ENCODE measurements at regions not wholly inside any gene's neighbourhood (a gene's known extent, or its start where the extent isn't known, plus 50 kb on each side); places are given as distances from the start of the nearest gene placed in this dataset.

DNA sequence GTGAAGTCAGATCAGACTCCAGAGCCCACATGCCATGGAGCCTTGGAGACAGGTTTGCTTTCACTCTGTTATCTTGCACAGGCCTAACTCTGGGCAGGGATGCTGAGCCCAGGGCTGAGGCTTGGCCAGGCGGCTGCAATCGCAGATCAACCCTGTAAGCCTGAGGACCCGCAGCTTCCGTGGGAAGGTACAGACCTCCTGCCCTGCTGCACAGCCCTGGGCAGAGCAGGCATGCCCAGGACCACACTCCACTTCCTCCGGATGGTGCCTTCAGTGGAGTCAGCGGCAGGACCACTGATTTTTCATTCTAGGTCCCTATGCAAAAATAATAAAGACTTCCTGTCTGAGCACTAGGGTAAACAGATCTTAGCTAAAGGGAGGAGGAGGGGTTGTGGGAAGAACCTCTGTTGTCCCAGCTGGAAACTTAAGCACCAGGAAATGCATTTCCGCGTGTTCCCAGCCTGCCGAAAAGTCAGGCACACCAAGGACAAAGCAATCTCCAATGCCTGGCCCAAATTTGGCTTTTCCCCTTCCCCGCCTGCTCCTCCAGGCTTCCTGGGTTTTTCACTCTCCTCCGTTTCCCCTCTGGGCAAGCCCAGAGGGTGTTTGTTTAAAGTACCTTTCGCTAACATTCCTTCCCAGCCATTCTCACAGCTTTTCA is 87.3 kb downstream of the KCTD15 start:
- Mint-ChIP-seq H3K27ac (no peak overlapping the region), H3K4me3 (no peak overlapping the region)
- ATAC-seq, result no peak

DNA sequence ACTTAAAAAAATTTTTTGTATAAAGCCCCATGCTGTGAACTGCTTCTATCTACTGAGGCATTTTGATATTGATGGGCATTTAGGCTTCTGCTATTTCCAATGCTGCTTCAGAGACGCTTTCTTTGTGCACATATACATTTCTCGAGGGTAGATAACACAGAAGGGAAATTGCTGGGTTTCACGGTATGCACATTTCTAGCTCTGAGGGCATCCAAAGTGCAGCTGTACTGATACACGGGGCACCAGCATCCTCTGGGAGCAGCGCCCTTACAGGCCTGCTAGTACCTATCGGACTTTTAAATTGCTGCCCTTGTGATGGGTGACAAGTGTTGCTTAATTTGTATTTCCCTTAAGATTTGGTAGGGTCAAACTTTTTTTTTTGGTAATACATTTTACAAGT is 88.6 kb downstream of the KCTD15 start:
- Mint-ChIP-seq H3K4me1 (peaks cover 4% of the 10 kb centered on the region), H3K27me3 (peaks cover 14% of the 10 kb centered on the region), H3K36me3 (ENCODE audit: low read depth) (no peaks in the 10 kb centered on the region), H3K27ac (no peak overlapping the region), H3K4me3 (no peak overlapping the region)
- DNase-seq (no peak), ATAC-seq (no peak)
- no peaks in the 10 kb centered on the region for H3K9me3 ChIP-seq (ENCODE audit: control insufficient read depth, low read length, poor library complexity, severe bottlenecking)

More for the DNA sequence above, 87.3 kb downstream of the KCTD15 start:
- peaks cover 14% of the 10 kb centered on the region for H3K27me3 Mint-ChIP-seq
- peaks cover 4% of the 10 kb centered on the region for H3K4me1 Mint-ChIP-seq
- no peaks in the 10 kb centered on the region for H3K9me3 ChIP-seq (ENCODE audit: control insufficient read depth, low read length, poor library complexity, severe bottlenecking)
- DNase-seq, result no peak
- H3K36me3 Mint-ChIP-seq (ENCODE audit: low read depth), result no peaks in the 10 kb centered on the region

DNA sequence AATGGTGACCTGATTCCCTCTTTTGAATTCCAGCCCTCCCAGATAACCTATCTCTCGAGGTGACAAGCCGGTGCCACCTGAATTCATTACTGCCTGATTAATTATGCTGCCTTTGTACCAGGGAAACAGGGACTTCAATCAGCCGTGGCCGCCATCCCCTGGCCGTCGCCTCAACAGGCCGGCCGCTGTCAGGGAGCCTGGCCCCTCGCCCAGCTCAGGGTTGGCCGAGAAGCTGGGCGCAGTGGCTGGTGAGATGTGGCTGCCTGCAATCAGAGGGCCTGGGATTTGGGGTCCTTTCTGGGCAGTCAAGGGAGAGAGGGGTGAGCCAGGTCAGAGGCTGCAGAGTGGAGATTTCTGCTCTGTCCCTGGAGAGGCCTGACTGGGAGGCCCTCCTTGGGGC is 91.2 kb downstream of the KCTD15 start:
- no peak for DNase-seq
- ATAC-seq, result no peak
- Mint-ChIP-seq H3K4me3 (no peak overlapping the region), H3K4me1 (peaks cover 4% of the 10 kb centered on the region), H3K27me3 (peaks cover 14% of the 10 kb centered on the region), H3K36me3 (ENCODE audit: low read depth) (no peaks in the 10 kb centered on the region), H3K27ac (no peak overlapping the region)
- H3K9me3 ChIP-seq (ENCODE audit: control insufficient read depth, low read length, poor library complexity, severe bottlenecking), result no peaks in the 10 kb centered on the region

- Mint-ChIP-seq H3K4me3 (no peak overlapping the region), H3K27ac (no peak overlapping the region), H3K4me1 (peaks cover 4% of the 10 kb centered on the region), H3K27me3 (peaks cover 14% of the 10 kb centered on the region), H3K36me3 (ENCODE audit: low read depth) (no peaks in the 10 kb centered on the region)
- no peak for DNase-seq
- H3K9me3 ChIP-seq (ENCODE audit: control insufficient read depth, low read length, poor library complexity, severe bottlenecking), result no peaks in the 10 kb centered on the region
- ATAC-seq, result no peak
These were observed 92.0 kb downstream of the KCTD15 start for GRCh38 chr19:33888665-33889064.

DNA sequence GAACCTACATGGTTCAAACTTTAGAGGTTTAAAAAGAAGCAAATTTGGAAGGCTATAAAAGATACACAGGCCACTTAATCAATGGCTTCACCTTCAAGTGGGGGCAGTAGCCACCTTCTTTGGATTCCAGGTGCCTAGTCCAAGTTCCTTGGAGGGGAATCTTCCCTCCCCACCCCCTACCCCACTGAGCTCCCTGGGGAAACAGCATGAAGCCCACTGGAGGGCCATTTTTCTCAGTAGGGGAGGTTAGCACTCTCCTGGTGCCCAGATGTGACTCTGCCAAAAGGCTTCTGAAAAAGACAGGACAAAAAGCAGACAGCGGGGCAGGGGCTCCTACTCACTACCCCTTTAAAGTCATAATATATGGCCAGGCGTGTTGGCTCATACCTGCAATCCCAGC is 93.9 kb downstream of the KCTD15 start:
- no peak overlapping the region for H3K27ac Mint-ChIP-seq
- H3K4me3 Mint-ChIP-seq, result no peak overlapping the region
- H3K27me3 Mint-ChIP-seq, result peaks cover 21% of the 10 kb centered on the region
- DNase-seq, result no peak
- ATAC-seq, result no peak
- H3K9me3 ChIP-seq (ENCODE audit: control insufficient read depth, low read length, poor library complexity, severe bottlenecking), result no peaks in the 10 kb centered on the region
- no peaks in the 10 kb centered on the region for H3K4me1 Mint-ChIP-seq
- H3K36me3 Mint-ChIP-seq (ENCODE audit: low read depth), result peaks cover 3% of the 10 kb centered on the region

GRCh38 chr19:33891773-33892172 is 95.1 kb downstream of the KCTD15 start:
- H3K9me3 ChIP-seq (ENCODE audit: control insufficient read depth, low read length, poor library complexity, severe bottlenecking), result peaks cover under 1% of the 10 kb centered on the region
- peaks cover 21% of the 10 kb centered on the region for H3K27me3 Mint-ChIP-seq
- H3K4me1 Mint-ChIP-seq, result no peaks in the 10 kb centered on the region
- ATAC-seq (no peak), DNase-seq (no peak)
- peaks cover 3% of the 10 kb centered on the region for H3K36me3 Mint-ChIP-seq (ENCODE audit: low read depth)
- no peak overlapping the region for H3K4me3 Mint-ChIP-seq
- no peak overlapping the region for H3K27ac Mint-ChIP-seq

GRCh38 chr19:33894787-33895186 is 98.1 kb downstream of the KCTD15 start:
- no peaks in the 10 kb centered on the region for H3K4me1 Mint-ChIP-seq

DNA sequence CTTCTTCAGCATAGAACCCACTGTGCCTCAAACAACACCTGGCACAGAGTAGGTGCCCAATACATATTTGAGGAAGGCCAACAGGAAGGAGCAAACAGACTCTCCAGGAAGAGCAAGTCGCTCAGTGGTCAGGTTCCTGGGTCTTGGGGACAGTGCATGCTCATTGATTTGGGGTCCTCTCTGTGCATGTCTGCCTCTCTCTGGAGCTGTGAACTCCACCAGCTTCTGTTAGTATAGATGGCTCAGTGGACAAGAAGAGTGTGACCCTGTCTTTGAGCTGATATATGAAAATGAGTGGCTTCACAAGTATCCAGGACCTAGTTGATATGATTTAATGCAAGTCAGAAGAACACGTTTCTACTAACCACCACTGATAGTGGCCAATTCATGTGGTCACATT is 98.7 kb downstream of the KCTD15 start:
- Mint-ChIP-seq H3K36me3 (ENCODE audit: low read depth) (peaks cover 3% of the 10 kb centered on the region), H3K4me3 (no peak overlapping the region), H3K27me3 (peaks cover 9% of the 10 kb centered on the region), H3K27ac (no peak overlapping the region), H3K4me1 (no peaks in the 10 kb centered on the region)
- no peak for DNase-seq
- peaks cover 3% of the 10 kb centered on the region for H3K9me3 ChIP-seq (ENCODE audit: control insufficient read depth, low read length, poor library complexity, severe bottlenecking)
- no peak for ATAC-seq

More at GRCh38 chr19:33894787-33895186, 98.1 kb downstream of the KCTD15 start:
- H3K36me3 Mint-ChIP-seq (ENCODE audit: low read depth), result peaks cover 3% of the 10 kb centered on the region
- H3K4me3 Mint-ChIP-seq, result no peak overlapping the region
- H3K27ac Mint-ChIP-seq, result no peak overlapping the region
- DNase-seq (no peak), ATAC-seq (no peak)
- peaks cover 7% of the 10 kb centered on the region for H3K27me3 Mint-ChIP-seq
- H3K9me3 ChIP-seq (ENCODE audit: control insufficient read depth, low read length, poor library complexity, severe bottlenecking), result peaks cover 3% of the 10 kb centered on the region

- H3K9me3 ChIP-seq (ENCODE audit: control insufficient read depth, low read length, poor library complexity, severe bottlenecking), result peaks cover 3% of the 10 kb centered on the region
- Mint-ChIP-seq H3K4me3 (no peak overlapping the region), H3K36me3 (ENCODE audit: low read depth) (peaks cover 5% of the 10 kb centered on the region), H3K27me3 (peaks cover 27% of the 10 kb centered on the region), H3K4me1 (no peaks in the 10 kb centered on the region), H3K27ac (no peak overlapping the region)
- DNase-seq (no peak), ATAC-seq (no peak)
These were observed 101.5 kb downstream of the KCTD15 start for GRCh38 chr19:33898062-33898677.

- ATAC-seq (no peak), DNase-seq (no peak)
- H3K9me3 ChIP-seq (ENCODE audit: control insufficient read depth, low read length, poor library complexity, severe bottlenecking), result peaks cover 3% of the 10 kb centered on the region
- Mint-ChIP-seq H3K27ac (no peak overlapping the region), H3K27me3 (peaks cover 29% of the 10 kb centered on the region), H3K36me3 (ENCODE audit: low read depth) (peaks cover 2% of the 10 kb centered on the region), H3K4me1 (peaks cover 4% of the 10 kb centered on the region), H3K4me3 (no peak overlapping the region)
These were observed 104.1 kb downstream of the KCTD15 start for GRCh38 chr19:33900817-33901216.

DNA sequence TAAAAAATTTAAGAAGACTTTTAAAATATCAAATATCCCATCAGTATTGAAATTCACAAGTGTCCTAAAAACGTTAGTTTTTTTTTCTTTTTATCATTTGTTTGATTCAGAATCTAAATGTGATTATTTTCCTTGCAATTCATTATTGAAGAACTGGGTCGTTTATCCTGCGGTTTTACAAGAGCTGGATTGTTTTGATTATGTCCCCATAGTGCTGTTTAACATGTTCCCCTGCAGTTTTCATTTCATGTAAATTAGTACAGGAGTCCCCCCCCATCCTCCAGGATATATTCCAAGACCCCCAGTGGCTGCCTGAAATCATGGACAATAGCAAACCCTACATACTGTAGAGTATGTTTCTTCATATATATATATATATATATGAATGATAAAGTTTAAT is 105.7 kb downstream of the KCTD15 start:
- H3K36me3 Mint-ChIP-seq (ENCODE audit: low read depth), result peaks cover 2% of the 10 kb centered on the region
- ATAC-seq (no peak), DNase-seq (no peak)

GRCh38 chr19:33902802-33903488 is 106.3 kb downstream of the KCTD15 start:
- H3K9me3 ChIP-seq (ENCODE audit: control insufficient read depth, low read length, poor library complexity, severe bottlenecking), result no peaks in the 10 kb centered on the region
- no peak for DNase-seq
- Mint-ChIP-seq H3K27me3 (peaks cover 39% of the 10 kb centered on the region), H3K36me3 (ENCODE audit: low read depth) (peaks cover 2% of the 10 kb centered on the region), H3K4me1 (peaks cover 4% of the 10 kb centered on the region), H3K27ac (no peak overlapping the region), H3K4me3 (no peak overlapping the region)
- no peak for ATAC-seq

More for the DNA sequence above, 105.7 kb downstream of the KCTD15 start:
- H3K27ac Mint-ChIP-seq, result no peak overlapping the region
- peaks cover 35% of the 10 kb centered on the region for H3K27me3 Mint-ChIP-seq
- H3K4me3 Mint-ChIP-seq, result no peak overlapping the region
- no peaks in the 10 kb centered on the region for H3K9me3 ChIP-seq (ENCODE audit: control insufficient read depth, low read length, poor library complexity, severe bottlenecking)
- H3K4me1 Mint-ChIP-seq, result peaks cover 4% of the 10 kb centered on the region

GRCh38 chr19:33903489-33903850 is 106.8 kb downstream of the KCTD15 start:
- Mint-ChIP-seq H3K4me3 (no peak overlapping the region), H3K4me1 (peaks cover 4% of the 10 kb centered on the region), H3K27ac (no peak overlapping the region), H3K36me3 (ENCODE audit: low read depth) (peaks cover 2% of the 10 kb centered on the region), H3K27me3 (peaks cover 44% of the 10 kb centered on the region)
- ATAC-seq, result no peak
- DNase-seq, result no peak
- no peaks in the 10 kb centered on the region for H3K9me3 ChIP-seq (ENCODE audit: control insufficient read depth, low read length, poor library complexity, severe bottlenecking)

Data from T-helper 17 cell (primary cell).